HG03108 (cell line): ENCODE measurements at regions not wholly inside any gene's neighbourhood (a gene's known extent, or its start where the extent isn't known, plus 50 kb on each side); places are given as distances from the start of the nearest gene placed in this dataset.

Experiments
- ATAC-seq: cut with Tn5 transposase; IDR thresholded peaks from one replicate; pipeline ENCODE4 v1.9.1; 2021; ENCODE audit warnings: moderate library complexity; ENCODE audit not compliant: unreplicated experiment

- ATAC-seq: no peak
These were observed 261.1 kb upstream of the DAPK1 start for GRCh38 chr9:87236546-87236945.

- ATAC-seq: no peak
These were observed 260.3 kb upstream of the DAPK1 start for GRCh38 chr9:87237336-87237735.

- ATAC-seq: no peak
These were observed 259.1 kb upstream of the DAPK1 start for GRCh38 chr9:87238545-87238944.

- no peak for ATAC-seq
These were observed 258.4 kb upstream of the DAPK1 start for GRCh38 chr9:87239312-87239711.

DNA sequence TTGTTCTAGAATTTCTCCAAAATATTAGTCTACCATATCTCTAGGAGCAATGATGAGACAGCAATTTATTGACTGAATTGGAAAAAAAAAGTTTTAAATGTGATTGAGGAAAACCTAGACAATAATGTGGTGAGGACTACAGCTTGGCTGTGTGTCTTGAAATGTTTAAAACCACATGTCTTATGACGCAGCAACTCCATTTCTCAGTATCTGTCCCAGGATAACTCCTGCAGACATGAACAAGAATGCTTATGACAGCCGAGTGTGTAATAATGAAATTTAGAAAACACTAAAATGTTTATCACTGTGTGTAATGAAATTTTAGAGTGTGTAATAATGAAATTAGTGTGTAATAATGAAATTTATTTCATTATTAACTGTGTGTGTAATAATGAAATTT is 254.1 kb upstream of the DAPK1 start:
- no peak for ATAC-seq

- no peak for ATAC-seq
These were observed 252.4 kb upstream of the DAPK1 start for GRCh38 chr9:87245271-87245670.

- no peak for ATAC-seq
These were observed 250.6 kb upstream of the DAPK1 start for GRCh38 chr9:87247097-87247496.

GRCh38 chr9:87249029-87249428 is 248.6 kb upstream of the DAPK1 start:
- ATAC-seq: no peak

DNA sequence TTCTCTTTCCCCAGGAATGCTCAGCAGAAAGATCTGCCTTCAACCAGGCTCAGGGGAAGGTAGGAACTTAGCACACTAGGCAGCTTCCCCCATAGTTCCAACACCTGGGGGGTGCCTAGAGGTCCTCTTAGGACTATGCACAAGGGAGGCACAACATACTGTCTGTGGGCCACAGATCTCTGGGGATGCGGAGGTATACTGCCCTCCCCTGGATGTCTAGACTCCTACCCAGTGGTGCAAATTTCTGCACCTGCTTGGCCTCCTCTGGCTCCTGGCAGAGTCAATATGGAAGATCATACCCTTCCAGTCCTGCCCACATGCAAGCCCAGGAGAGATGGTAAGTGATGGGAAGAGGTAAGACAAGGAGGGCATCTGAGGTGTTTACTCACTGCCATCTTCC is 247.5 kb upstream of the DAPK1 start:
- no peak for ATAC-seq

DNA sequence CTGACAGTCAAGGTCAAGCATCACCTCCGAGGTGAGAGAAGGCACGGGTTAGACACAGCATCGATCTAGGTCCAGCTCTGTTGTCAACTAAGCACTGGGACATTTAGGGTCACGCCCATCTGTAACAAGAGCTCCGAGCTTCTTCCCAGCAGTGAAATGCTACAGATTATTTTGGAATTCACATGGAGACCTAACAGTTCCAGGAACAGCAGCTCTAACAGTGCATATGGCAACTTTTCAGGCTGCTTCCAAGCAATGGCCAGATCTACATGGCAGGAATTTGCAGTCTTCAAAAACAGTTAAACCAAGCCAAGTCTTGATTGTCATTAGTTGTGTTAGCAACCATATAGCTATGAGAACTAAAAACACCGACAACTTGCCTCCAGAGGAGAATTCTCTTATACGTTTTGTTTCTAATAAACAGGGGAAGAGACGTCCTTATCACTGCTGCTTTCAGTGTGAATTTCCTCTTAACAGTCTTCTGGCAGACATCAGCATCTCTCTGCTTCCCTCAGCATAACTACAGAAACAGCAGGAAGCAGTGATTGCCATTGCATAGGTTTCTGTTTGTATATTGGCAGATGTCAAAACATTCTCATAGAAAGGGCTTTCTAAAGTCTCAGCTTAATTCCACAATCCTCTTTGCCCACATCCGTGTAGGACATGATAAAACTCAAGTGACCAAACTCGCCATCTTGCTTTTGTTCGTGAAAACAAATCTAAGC is 242.1 kb upstream of the DAPK1 start:
- ATAC-seq: no peak

DNA sequence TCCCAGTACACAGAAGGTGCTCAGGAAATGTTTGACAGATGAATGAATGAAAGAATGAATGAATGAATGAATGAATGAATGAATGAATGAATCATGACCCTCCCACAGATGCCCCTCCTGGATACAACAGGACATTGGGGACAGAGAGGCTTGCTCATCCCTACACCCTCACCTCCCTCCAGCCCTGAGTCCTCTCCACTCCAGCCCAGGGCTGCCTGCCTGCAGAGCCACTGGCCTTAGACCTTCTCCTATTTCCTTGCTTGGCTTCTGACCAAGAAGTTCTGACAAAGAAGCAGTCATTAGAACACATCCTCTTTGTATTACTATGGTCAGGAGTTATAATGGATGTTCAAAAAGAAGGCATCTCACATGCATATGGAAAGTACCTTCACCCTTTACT is 240.7 kb upstream of the DAPK1 start:
- no peak for ATAC-seq

GRCh38 chr9:87259543-87260518 is 237.8 kb upstream of the DAPK1 start:
- peak; percentile 58 for ATAC-seq

GRCh38 chr9:87263291-87263690 is 234.4 kb upstream of the DAPK1 start:
- no peak for ATAC-seq

- ATAC-seq: no peak
These were observed 231.0 kb upstream of the DAPK1 start for GRCh38 chr9:87266697-87267096.

DNA sequence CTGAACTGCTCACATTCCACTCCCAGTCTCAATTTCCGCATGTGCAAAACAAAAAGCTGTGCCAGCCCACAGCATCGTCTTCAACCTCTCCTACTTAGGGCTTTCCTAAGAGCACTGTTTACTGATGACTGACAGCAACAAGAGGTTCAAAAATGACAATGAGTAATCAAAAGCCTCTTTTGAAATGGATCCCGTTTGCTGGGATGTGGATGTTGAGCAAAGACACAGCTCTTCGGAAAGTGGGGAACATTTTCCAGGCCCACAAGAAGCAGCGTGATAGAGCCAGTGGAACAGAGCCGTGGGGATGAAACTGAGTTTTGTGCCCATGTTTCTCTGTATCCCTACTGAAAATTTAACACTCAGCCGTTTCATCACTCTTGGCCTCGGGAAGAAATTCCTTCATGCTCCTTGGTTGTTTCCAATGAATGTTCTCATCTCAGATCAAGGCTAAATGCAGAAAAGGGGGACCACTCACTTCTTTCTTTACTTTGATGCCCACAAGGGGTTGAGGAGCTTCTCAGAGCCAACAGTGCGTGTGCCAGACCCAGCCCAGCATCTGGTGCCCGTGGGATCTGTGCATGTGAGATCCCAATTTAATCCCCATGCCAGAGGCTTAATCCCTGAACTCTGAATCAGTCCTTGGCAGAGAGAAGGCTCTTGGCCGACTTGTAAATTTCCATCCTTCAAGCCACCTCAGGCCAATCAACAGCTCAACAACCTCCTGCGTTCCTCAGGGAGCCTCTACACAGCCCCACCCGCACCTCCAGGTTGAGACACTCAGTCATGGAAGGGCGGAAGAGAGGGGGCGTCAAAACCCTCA is 230.2 kb upstream of the DAPK1 start:
- ATAC-seq: no peak

- no peak for ATAC-seq
These were observed 228.1 kb upstream of the DAPK1 start for GRCh38 chr9:87269296-87270176.

- no peak for ATAC-seq
These were observed 227.3 kb upstream of the DAPK1 start for GRCh38 chr9:87270221-87270847.

DNA sequence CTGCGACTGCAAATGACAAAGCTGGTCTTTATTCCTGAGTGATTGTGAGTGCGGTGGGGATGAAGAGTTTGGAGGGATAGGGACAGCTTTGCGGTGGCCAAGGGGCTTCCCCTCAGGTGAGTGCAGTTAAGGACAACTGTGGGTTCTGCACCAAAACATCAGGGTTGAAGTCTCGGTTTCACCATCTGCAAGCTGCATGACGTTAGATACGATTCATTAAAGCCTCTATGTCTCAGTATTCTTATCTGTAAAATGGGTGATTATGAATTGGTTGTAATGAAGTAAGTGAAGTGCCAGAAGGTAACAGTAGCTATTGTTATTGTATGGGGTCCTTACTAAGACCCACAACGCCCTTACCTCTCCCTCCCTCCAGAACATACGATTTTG is 226.8 kb upstream of the DAPK1 start:
- ATAC-seq: no peak

GRCh38 chr9:87271696-87272477 is 225.8 kb upstream of the DAPK1 start:
- ATAC-seq: no peak
